OCI-LY7 (cell line): ENCODE measurements at regions not wholly inside any gene's neighbourhood (a gene's known extent, or its start where the extent isn't known, plus 50 kb on each side); places are given as distances from the start of the nearest gene placed in this dataset.

ENCODE experiments used
- BruUV-seq: library from RNA; stranded (reverse); fragments of 400-500 nt; replicated peaks from 2 replicates; lab custom pipeline; 2021; lab: Mats Ljungman, UMichigan
- CTCF ChIA-PET: fragments of 300-600 bp; sonication (Branson Sonifier 250); formaldehyde crosslinking; loops from one replicate; lab custom pipeline; 2022; ENCODE audit warnings: antibody characterized with exemption; ENCODE audit not compliant: unreplicated experiment; lab: Charles Lee
- POLR2A ChIA-PET: fragments of 300-600 bp; sonication (Branson Sonifier 250); formaldehyde crosslinking; loops from one replicate; lab custom pipeline; 2022; ENCODE audit warnings: antibody characterized with exemption; lab: Charles Lee
- DNase-seq: peaks from one replicate; pipeline ENCODE4 v3.0.0-alpha.2; 2015; ENCODE audit warnings: low spot score
- H2AFZ ChIP-seq: fragments of 200-600 bp; sonication (generic), shearing (Covaris generic); 2 replicates; pipeline ENCODE4 v1.6.1; 2014; ENCODE audit warnings: mild to moderate bottlenecking, antibody characterized with exemption, low read length, moderate library complexity
- H3K27ac ChIP-seq: fragments of 200-600 bp; sonication (generic); 2 replicates; pipeline ENCODE4 v1.5.1; 2014; ENCODE audit warnings: mixed run types, low read depth, mild to moderate bottlenecking, moderate library complexity, low read length, inconsistent platforms; ENCODE audit not compliant: poor library complexity, severe bottlenecking
- H3K36me3 ChIP-seq: fragments of 200-600 bp; sonication (generic); 2 replicates; pipeline ENCODE4 v1.6.1; 2014; ENCODE audit warnings: mild to moderate bottlenecking, antibody characterized with exemption, low read length, moderate library complexity, mixed read lengths; ENCODE audit not compliant: insufficient read depth
- H3K4me1 ChIP-seq: fragments of 200-600 bp; sonication (generic); 2 replicates; pipeline ENCODE4 v1.5.1; 2014; ENCODE audit warnings: mild to moderate bottlenecking, low read length; ENCODE audit not compliant: insufficient read depth, poor library complexity, severe bottlenecking
- H3K4me2 ChIP-seq: fragments of 200-600 bp; sonication (generic); 2 replicates; pipeline ENCODE4 v1.6.1; 2014; ENCODE audit warnings: mild to moderate bottlenecking, low read length
- H3K4me3 ChIP-seq: fragments of 200-600 bp; sonication (generic); 2 replicates; pipeline ENCODE4 v1.5.1; 2014; ENCODE audit warnings: mild to moderate bottlenecking, low read depth, low read length; ENCODE audit not compliant: poor library complexity, severe bottlenecking
- H3K79me2 ChIP-seq: fragments of 200-600 bp; sonication (generic); 2 replicates; pipeline ENCODE4 v1.6.1; 2016; ENCODE audit warnings: low read depth, mild to moderate bottlenecking, low read length, moderate library complexity, mixed read lengths; ENCODE audit not compliant: insufficient read depth
- H3K9me2 ChIP-seq: fragments of 200-600 bp; sonication (generic); 2 replicates; pipeline ENCODE4 v1.6.1; 2016; ENCODE audit warnings: mild to moderate bottlenecking, low read length, mixed read lengths; ENCODE audit not compliant: insufficient read depth
- H3K9me3 ChIP-seq: fragments of 200-600 bp; sonication (generic); 2 replicates; pipeline ENCODE4 v1.6.1; 2014; ENCODE audit warnings: mild to moderate bottlenecking, mixed run types, low read length, mixed read lengths
- H4K20me1 ChIP-seq: fragments of 200-600 bp; sonication (generic); 2 replicates; pipeline ENCODE4 v1.6.1; 2014; ENCODE audit warnings: mild to moderate bottlenecking, antibody characterized with exemption, low read length, moderate library complexity, mixed read lengths; ENCODE audit not compliant: insufficient read depth
- EZH2phosphoT487 ChIP-seq: fragments of 200-600 bp; sonication (generic); IDR thresholded peaks from 2 replicates; pipeline ENCODE4 v1.6.1; 2018; ENCODE audit warnings: low read depth, borderline replicate concordance, mild to moderate bottlenecking, mixed run types, antibody characterized with exemption, low read length, moderate library complexity, mixed read lengths
- intact Hi-C: fragments of 100-400 bp; cut with micrococcal nuclease; formaldehyde crosslinking; loops from one replicate; pipeline ENCODE4 v1.10.0; 2022; ENCODE audit not compliant: unreplicated experiment
- TF ChIP-seq, protein P1 (sequence below): fragments of 200-600 bp; sonication (generic); conservative IDR thresholded peaks from 2 replicates; pipeline ENCODE4 v1.5.1; 2014; ENCODE audit warnings: mild to moderate bottlenecking, antibody characterized with exemption, low read length, moderate library complexity, mixed read lengths

DNA sequence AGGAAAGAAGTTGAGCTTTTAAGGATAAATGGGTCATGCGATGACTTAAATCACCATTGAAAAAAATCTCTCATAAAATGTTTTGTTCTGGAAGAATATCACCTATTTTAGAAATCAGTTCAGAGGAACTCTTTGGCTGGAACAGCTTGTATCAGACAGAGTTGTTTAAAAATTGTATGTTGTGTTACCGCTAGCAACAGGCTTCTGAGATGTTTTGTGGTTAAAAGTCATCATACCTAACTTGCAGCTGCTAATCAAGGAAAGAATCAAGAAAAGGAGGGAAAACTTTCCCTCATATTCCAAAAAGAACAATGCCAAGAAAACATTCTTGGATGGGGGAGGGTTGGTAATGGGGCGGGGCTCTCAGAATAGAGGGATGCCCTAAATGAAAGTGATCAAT is 220.7 kb upstream of the CITED2 start:
- no peaks in the 10 kb centered on the region for H3K79me2 ChIP-seq
- H3K9me2 ChIP-seq, result no peaks in the 10 kb centered on the region
- TF ChIP-seq EZH2phosphoT487, result no peak
- TF ChIP-seq, protein P1, sequence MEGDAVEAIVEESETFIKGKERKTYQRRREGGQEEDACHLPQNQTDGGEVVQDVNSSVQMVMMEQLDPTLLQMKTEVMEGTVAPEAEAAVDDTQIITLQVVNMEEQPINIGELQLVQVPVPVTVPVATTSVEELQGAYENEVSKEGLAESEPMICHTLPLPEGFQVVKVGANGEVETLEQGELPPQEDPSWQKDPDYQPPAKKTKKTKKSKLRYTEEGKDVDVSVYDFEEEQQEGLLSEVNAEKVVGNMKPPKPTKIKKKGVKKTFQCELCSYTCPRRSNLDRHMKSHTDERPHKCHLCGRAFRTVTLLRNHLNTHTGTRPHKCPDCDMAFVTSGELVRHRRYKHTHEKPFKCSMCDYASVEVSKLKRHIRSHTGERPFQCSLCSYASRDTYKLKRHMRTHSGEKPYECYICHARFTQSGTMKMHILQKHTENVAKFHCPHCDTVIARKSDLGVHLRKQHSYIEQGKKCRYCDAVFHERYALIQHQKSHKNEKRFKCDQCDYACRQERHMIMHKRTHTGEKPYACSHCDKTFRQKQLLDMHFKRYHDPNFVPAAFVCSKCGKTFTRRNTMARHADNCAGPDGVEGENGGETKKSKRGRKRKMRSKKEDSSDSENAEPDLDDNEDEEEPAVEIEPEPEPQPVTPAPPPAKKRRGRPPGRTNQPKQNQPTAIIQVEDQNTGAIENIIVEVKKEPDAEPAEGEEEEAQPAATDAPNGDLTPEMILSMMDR, result no peak
- H3K4me2 ChIP-seq, result no peak overlapping the region
- H2AFZ ChIP-seq, result no peak overlapping the region
- H3K4me3 ChIP-seq, result no peak overlapping the region
- H3K36me3 ChIP-seq, result no peaks in the 10 kb centered on the region
- CTCF ChIA-PET, result no interaction called here
- no peak overlapping the region for H3K27ac ChIP-seq
- no peaks in the 10 kb centered on the region for H3K9me3 ChIP-seq
- DNase-seq, result no peak
- POLR2A ChIA-PET, result interaction anchor here (0.7 to 0.8 kb wide), 2 partner anchors 9 to 262 kb away, joined by 3 read pairs; no protein-coding TSS in a partner anchor
- intact Hi-C loops, result no loop called here
- no peaks in the 10 kb centered on the region for H4K20me1 ChIP-seq
- no TSS peak for BruUV-seq
- no peaks in the 10 kb centered on the region for H3K4me1 ChIP-seq

DNA sequence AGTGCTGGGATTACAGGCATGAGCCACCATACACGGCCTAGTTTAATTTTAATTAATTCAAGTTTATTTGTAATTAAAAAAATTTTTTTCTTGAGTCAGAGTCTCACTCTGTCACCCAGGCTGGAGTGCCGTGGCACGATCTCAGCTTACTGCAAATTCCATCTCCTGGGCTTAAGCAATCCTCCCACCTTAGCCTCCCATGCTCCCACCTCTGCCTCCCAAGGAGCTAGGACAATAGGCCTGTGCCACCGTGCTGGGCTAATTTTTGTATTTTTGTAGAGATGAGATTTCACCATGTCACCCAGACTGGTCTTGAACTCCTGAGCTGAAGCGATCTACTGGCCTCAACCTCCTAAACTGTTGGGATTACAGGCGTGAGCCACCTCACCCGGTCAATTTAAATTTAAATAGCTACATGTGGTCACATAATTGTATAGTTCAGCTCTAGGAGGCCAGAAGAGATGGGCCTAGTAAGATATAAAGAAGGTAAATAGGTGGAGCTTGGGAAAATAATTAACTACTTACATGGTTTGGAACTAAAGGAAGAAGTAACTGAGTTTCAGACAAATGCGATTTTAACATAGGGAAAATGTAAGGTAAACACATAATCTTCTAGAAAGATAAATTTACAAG is 220.0 kb upstream of the CITED2 start:
- no peak for DNase-seq
- no peaks in the 10 kb centered on the region for H3K36me3 ChIP-seq
- H3K9me2 ChIP-seq, result no peaks in the 10 kb centered on the region
- BruUV-seq, result no TSS peak
- H3K4me1 ChIP-seq, result no peaks in the 10 kb centered on the region
- H4K20me1 ChIP-seq, result no peaks in the 10 kb centered on the region
- H3K4me2 ChIP-seq, result no peak overlapping the region
- no peak overlapping the region for H2AFZ ChIP-seq
- ChIA-PET CTCF (no interaction called here), POLR2A (no interaction called here)
- intact Hi-C loops, result no loop called here
- no peaks in the 10 kb centered on the region for H3K79me2 ChIP-seq
- H3K4me3 ChIP-seq, result no peak overlapping the region
- H3K27ac ChIP-seq, result no peak overlapping the region
- H3K9me3 ChIP-seq, result no peaks in the 10 kb centered on the region
- no peak for TF ChIP-seq EZH2phosphoT487
- TF ChIP-seq, protein P1, result no peak

- no peak for DNase-seq
- Histone ChIP-seq H3K9me3 (no peaks in the 10 kb centered on the region), H3K9me2 (no peaks in the 10 kb centered on the region), H3K36me3 (no peaks in the 10 kb centered on the region), H3K79me2 (no peaks in the 10 kb centered on the region), H3K4me3 (no peak overlapping the region), H3K27ac (no peak overlapping the region), H3K4me1 (no peaks in the 10 kb centered on the region), H4K20me1 (no peaks in the 10 kb centered on the region), H2AFZ (no peak overlapping the region), H3K4me2 (no peak overlapping the region)
- ChIA-PET CTCF (no interaction called here), POLR2A (no interaction called here)
- no TSS peak for BruUV-seq
- intact Hi-C loops, result no loop called here
- TF ChIP-seq EZH2phosphoT487, result no peak
- TF ChIP-seq, protein P1, result no peak
These were observed 218.6 kb upstream of the CITED2 start for GRCh38 chr6:139593081-139593480.
